Fibroblast of lung (primary cell): ENCODE measurements at regions not wholly inside any gene's neighbourhood (a gene's known extent, or its start where the extent isn't known, plus 50 kb on each side); places are given as distances from the start of the nearest gene placed in this dataset.
"Not testable (repeated sequence)": the region's sequence is repeated elsewhere in the genome, so short reads cannot be mapped to it uniquely, and the experiment has no call there.

Experiments
- DNase-seq, 2 donors: peaks; one replicate each; pipeline versions ENCODE4 v3.0.0 to v3.0.0-alpha.2; 2010; ENCODE audit warnings: low read depth in 2 of 2
- H2AFZ ChIP-seq: 2 replicates; pipeline ENCODE4 v1.5.1; 2012; ENCODE audit warnings: low read length, control low read depth, inconsistent platforms
- H3K27ac ChIP-seq: 2 replicates; pipeline ENCODE4 v1.5.1; 2011; ENCODE audit warnings: low read length, control low read depth; ENCODE audit not compliant: insufficient read depth
- H3K27me3 ChIP-seq: 2 replicates; pipeline ENCODE4 v1.5.1; 2011; ENCODE audit warnings: mild to moderate bottlenecking, low read length; ENCODE audit not compliant: control insufficient read depth, insufficient read depth
- H3K36me3 ChIP-seq: 2 replicates; pipeline ENCODE4 v1.5.1; 2011; ENCODE audit warnings: low read length; ENCODE audit not compliant: control insufficient read depth, insufficient read depth
- H3K4me1 ChIP-seq: 2 replicates; pipeline ENCODE4 v1.5.1; 2011; ENCODE audit warnings: low read length; ENCODE audit not compliant: control insufficient read depth, insufficient read depth; ENCODE audit errors: extremely low read depth
- H3K4me2 ChIP-seq: 2 replicates; pipeline ENCODE4 v1.5.1; 2011; ENCODE audit warnings: low read length, control low read depth; ENCODE audit not compliant: insufficient read depth; ENCODE audit errors: extremely low read depth
- H3K4me3 ChIP-seq, 4 experiments: fragments of 200-600 bp in 1 of 4; sonication (generic) in 1 of 4; replicated peaks in 1 of 4; 2 replicates each; pipeline ENCODE4 v1.5.1; 2011 to 2016; ENCODE audit warnings: low read length in 4 of 4, low read depth in 3 of 4, mild to moderate bottlenecking in 3 of 4, control low read depth in 2 of 4, inconsistent platforms in 1 of 4, mixed read lengths in 1 of 4; ENCODE audit not compliant: insufficient read depth in 1 of 4; ENCODE audit errors: control extremely low read depth in 1 of 4
- H3K79me2 ChIP-seq: 2 replicates; pipeline ENCODE4 v1.5.1; 2012; ENCODE audit warnings: mild to moderate bottlenecking, low read length, inconsistent platforms; ENCODE audit not compliant: control insufficient read depth, insufficient read depth
- H3K9ac ChIP-seq: 2 replicates; pipeline ENCODE4 v1.5.1; 2011; ENCODE audit warnings: mild to moderate bottlenecking, low read length, control low read depth; ENCODE audit not compliant: insufficient read depth
- H3K9me3 ChIP-seq: 2 replicates; pipeline ENCODE4 v1.5.1; 2012; ENCODE audit warnings: low read depth, low read length; ENCODE audit not compliant: control insufficient read depth, insufficient read depth
- H4K20me1 ChIP-seq: 2 replicates; pipeline ENCODE4 v1.5.1; 2011; ENCODE audit warnings: low read length; ENCODE audit not compliant: control insufficient read depth, insufficient read depth; ENCODE audit errors: extremely low read depth
- EZH2 ChIP-seq: IDR thresholded peaks from 2 replicates; pipeline ENCODE4 v1.5.1; 2012; ENCODE audit warnings: low read length, control low read depth, mild to moderate bottlenecking; ENCODE audit errors: missing control alignments
- TF ChIP-seq, protein P1 (sequence below), 2 donors: IDR thresholded peaks in 1 of 2; conservative IDR thresholded peaks in 1 of 2; 1 replicate in 1 of 2; 2 replicates in 1 of 2; pipeline ENCODE4 v1.5.1; 2011 to 2012; ENCODE audit warnings: low read length in 2 of 2, control low read depth in 1 of 2, inconsistent platforms in 1 of 2, low read depth in 1 of 2, mild to moderate bottlenecking in 1 of 2

DNA sequence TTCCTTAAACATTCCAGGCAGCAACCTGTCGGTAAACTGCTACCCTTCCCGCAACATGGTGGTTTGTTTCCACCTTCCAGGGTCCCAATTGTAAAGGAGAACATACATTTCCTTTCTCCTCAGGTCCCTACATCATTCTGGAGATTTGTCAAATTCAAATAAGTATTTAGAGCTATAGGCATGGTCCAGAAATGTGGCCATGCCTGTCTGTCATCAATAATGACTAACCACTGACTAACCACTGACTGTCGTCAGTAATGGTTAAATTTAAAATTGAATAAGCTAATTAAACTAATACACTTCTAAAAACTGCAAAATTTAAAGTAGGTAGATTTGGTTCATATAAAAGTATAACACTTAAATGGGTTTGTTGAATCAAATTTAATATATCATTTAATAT, 984.0 kb upstream of the SLC39A10 start:
- Histone ChIP-seq H3K27me3 (no peaks in the 10 kb centered on the region), H4K20me1 (no peaks in the 10 kb centered on the region), H3K9ac (no peak overlapping the region), H3K9me3 (no peaks in the 10 kb centered on the region), H2AFZ (no peak overlapping the region), H3K4me2 (no peak overlapping the region), H3K36me3 (no peaks in the 10 kb centered on the region), H3K4me1 (no peaks in the 10 kb centered on the region), H3K4me3 (no peak overlapping the region), H3K27ac (no peak overlapping the region), H3K79me2 (no peaks in the 10 kb centered on the region)
- no peak for TF ChIP-seq EZH2
- TF ChIP-seq, protein P1, sequence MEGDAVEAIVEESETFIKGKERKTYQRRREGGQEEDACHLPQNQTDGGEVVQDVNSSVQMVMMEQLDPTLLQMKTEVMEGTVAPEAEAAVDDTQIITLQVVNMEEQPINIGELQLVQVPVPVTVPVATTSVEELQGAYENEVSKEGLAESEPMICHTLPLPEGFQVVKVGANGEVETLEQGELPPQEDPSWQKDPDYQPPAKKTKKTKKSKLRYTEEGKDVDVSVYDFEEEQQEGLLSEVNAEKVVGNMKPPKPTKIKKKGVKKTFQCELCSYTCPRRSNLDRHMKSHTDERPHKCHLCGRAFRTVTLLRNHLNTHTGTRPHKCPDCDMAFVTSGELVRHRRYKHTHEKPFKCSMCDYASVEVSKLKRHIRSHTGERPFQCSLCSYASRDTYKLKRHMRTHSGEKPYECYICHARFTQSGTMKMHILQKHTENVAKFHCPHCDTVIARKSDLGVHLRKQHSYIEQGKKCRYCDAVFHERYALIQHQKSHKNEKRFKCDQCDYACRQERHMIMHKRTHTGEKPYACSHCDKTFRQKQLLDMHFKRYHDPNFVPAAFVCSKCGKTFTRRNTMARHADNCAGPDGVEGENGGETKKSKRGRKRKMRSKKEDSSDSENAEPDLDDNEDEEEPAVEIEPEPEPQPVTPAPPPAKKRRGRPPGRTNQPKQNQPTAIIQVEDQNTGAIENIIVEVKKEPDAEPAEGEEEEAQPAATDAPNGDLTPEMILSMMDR (conservative IDR thresholded peaks at IDR 0.05 in 1 of 2, IDR thresholded peaks at IDR 0.05 in 1 of 2; ENCODE audit: low read depth in 1 of 2, low read length in 2 of 2) = no peak
- DNase-seq = no peak

DNA sequence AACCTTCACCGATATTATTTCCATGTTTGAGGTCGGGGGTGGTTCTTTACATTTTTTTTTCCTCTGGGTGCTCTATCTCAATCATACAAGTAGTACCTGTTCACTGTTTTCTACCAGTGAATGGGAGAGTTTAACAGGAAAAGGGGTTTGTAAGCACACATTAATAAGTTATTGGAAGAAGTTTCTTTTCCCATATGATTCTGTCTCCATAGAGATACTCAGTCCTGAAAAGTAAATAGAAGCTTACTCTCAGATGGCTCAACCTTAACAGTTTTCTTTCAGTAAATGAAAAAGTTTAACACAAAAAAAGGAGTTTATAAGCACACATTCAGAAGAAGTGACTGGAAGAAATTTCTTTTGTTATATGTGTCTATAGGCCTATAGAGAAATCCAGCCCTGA, 995.6 kb upstream of the SLC39A10 start:
- no peak overlapping the region for H3K27ac ChIP-seq
- no peak for TF ChIP-seq EZH2
- TF ChIP-seq, protein P1 (conservative IDR thresholded peaks at IDR 0.05 in 1 of 2, IDR thresholded peaks at IDR 0.05 in 1 of 2; ENCODE audit: low read depth in 1 of 2, low read length in 2 of 2) = no peak
- H3K4me3 ChIP-seq = no peak overlapping the region
- H3K4me2 ChIP-seq = no peak overlapping the region
- H4K20me1 ChIP-seq = no peaks in the 10 kb centered on the region
- no peak for DNase-seq
- no peak overlapping the region for H3K9ac ChIP-seq
- no peak overlapping the region for H2AFZ ChIP-seq
- no peaks in the 10 kb centered on the region for H3K9me3 ChIP-seq
- no peaks in the 10 kb centered on the region for H3K4me1 ChIP-seq
- no peaks in the 10 kb centered on the region for H3K79me2 ChIP-seq
- no peaks in the 10 kb centered on the region for H3K27me3 ChIP-seq
- no peaks in the 10 kb centered on the region for H3K36me3 ChIP-seq

DNA sequence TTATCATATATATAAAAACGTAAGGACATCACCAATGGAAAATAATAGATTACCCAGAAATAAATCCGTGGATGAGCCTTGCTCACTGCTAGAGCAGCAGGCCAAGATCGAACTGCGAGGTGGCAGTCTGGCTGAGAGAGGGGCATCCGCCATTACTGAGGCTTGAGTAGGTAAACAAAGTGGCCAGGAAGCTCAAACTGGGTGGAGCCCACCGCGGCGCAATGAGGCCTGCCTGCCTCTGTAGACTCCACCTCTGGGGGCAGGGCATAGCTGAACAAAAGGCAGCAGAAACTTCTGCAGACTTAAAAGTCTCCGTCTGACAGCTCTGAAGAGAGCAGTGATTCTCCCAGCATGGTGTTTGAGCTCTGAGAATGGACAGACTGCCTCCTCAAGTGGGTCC, 1018.0 kb upstream of the SLC39A10 start:
- not testable (repeated sequence) for H3K4me3 ChIP-seq, H4K20me1 ChIP-seq, H3K4me2 ChIP-seq, H3K4me1 ChIP-seq, H2AFZ ChIP-seq, H3K27ac ChIP-seq, H3K36me3 ChIP-seq, DNase-seq, H3K27me3 ChIP-seq, H3K9ac ChIP-seq, H3K79me2 ChIP-seq, H3K9me3 ChIP-seq

- H3K4me2 ChIP-seq = no peak overlapping the region
- H3K36me3 ChIP-seq = no peaks in the 10 kb centered on the region
- H3K27ac ChIP-seq = no peak overlapping the region
- no peaks in the 10 kb centered on the region for H3K79me2 ChIP-seq
- H4K20me1 ChIP-seq = no peaks in the 10 kb centered on the region
- DNase-seq = no peak
- H3K4me3 ChIP-seq = no peak overlapping the region
- H3K9me3 ChIP-seq = no peaks in the 10 kb centered on the region
- no peaks in the 10 kb centered on the region for H3K4me1 ChIP-seq
- no peaks in the 10 kb centered on the region for H3K27me3 ChIP-seq
- H3K9ac ChIP-seq = no peak overlapping the region
- no peak overlapping the region for H2AFZ ChIP-seq
- TF ChIP-seq EZH2 = no peak
- TF ChIP-seq, protein P1 (conservative IDR thresholded peaks at IDR 0.05 in 1 of 2, IDR thresholded peaks at IDR 0.05 in 1 of 2; ENCODE audit: low read depth in 1 of 2, low read length in 2 of 2) = no peak
These were observed 1035.1 kb upstream of the SLC39A10 start for GRCh38 chr2:194621945-194622344.
